ENCODE measurements at regions not wholly inside any gene's neighbourhood (a gene's known extent, or its start where the extent isn't known, plus 50 kb on each side); places are given as distances from the start of the nearest gene placed in this dataset.

DNA sequence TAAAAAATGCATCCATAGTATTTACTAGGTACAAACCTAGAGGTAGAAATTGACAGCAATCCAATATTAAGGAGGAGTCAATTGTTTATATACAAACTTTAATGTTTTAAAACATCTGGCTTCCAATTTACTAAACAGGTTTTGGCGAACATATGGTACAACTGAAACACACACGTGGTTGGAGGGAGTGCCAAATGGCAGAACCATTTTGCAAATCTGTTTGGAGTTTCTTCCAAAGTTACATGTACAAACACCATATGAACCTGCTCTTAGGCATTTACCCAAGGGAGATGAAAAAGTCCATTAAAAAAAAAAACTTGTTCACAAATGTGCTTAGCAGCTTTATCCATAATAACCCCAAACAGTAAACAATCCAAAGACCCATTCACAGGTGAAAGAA lies 159.8 kb upstream of the MYOCD start:
- POLR2A ChIA-PET: no interaction called here
- Histone ChIP-seq H3K4me3 (ENCODE audit: control insufficient read depth in 1 of 7, extremely low read depth in 1 of 7, insufficient read depth in 4 of 7, low read depth in 2 of 7, low read length in 6 of 7) (no peak overlapping the region), H3K9me3 (ENCODE audit: control extremely low read depth in 1 of 5, control insufficient read depth in 4 of 5, insufficient read depth in 2 of 5, low read depth in 1 of 5, low read length in 4 of 5) (no peaks in the 10 kb centered on the region), H3K27ac (ENCODE audit: insufficient read depth in 1 of 2, low read depth in 1 of 2, low read length in 2 of 2, poor library complexity in 1 of 2, severe bottlenecking in 2 of 2) (no peak overlapping the region), H3K27me3 (replicated peaks in 2 of 5; ENCODE audit: control insufficient read depth in 4 of 5, insufficient read depth in 5 of 5, low read length in 4 of 5) (no peaks in the 10 kb centered on the region), H3K36me3 (ENCODE audit: control insufficient read depth in 4 of 4, insufficient read depth in 4 of 4, low read length in 3 of 4) (no peaks in the 10 kb centered on the region), H3K4me1 (ENCODE audit: control extremely low read depth in 1 of 4, control insufficient read depth in 4 of 4, insufficient read depth in 4 of 4, low read length in 3 of 4) (no peaks in the 10 kb centered on the region)
- CTCF ChIA-PET: no interaction called here
- whole genome bisulfite sequencing (ENCODE audit: insufficient coverage): 40% methylated on average over 1 of the region's 2 CpGs
- no peak for DNase-seq

DNA sequence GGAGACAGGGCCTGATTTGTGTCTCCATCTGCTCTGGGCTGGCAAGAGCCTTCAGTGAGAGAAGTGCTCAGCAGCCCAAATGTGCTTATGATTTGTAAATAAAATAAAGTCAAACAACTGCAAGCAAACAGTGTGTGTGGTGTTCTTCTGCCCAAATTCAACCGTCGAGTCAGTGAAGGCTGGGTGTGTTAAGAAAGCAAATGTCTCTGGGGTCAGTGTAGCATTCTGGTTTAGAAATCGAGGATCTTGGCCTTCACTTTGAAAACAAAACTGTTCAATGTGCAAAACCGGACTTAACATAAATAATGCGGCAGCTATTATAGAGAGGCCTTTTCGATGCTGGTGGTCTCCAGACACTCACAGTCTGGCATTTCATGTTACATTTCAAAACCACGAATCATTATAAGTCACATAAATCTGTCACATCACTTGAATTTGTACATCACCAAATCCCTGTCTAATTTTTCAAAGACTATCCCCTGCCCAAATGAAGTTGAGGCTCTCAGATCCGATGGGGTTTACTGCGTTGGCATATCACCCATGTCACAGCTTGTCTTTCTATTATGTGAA lies 158.6 kb upstream of the MYOCD start:
- POLR2A ChIA-PET: no interaction called here

DNA sequence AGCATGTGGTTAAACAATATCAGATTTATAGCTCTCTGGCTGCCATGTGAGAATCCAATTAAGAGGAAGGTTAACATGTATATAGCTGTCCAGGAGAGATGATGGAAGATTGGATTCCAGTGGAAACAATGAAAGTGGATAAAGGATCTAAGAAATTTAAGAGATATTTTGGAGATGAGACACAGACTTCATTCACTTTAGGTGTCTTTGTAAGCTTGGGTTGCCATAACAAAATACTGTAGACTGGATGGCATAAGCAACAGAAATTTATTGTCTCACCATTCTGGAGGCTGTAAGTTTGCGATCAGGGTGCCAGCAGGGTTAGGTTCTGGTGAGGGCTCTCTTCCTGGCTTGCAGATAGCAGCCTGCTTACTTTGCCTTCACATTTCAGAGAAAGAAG lies 155.9 kb upstream of the MYOCD start:
- Histone ChIP-seq H3K4me1 (ENCODE audit: control extremely low read depth in 1 of 4, control insufficient read depth in 4 of 4, insufficient read depth in 4 of 4, low read length in 3 of 4) (no peaks in the 10 kb centered on the region), H3K9me3 (ENCODE audit: control extremely low read depth in 1 of 5, control insufficient read depth in 4 of 5, insufficient read depth in 2 of 5, low read depth in 1 of 5, low read length in 4 of 5) (peaks cover 0 to 2% (median 0%) of the 10 kb centered on the region in 5 experiments), H3K36me3 (ENCODE audit: control insufficient read depth in 4 of 4, insufficient read depth in 4 of 4, low read length in 3 of 4) (no peaks in the 10 kb centered on the region), H3K27ac (ENCODE audit: insufficient read depth in 1 of 2, low read depth in 1 of 2, low read length in 2 of 2, poor library complexity in 1 of 2, severe bottlenecking in 2 of 2) (no peak overlapping the region), H3K27me3 (replicated peaks in 2 of 5; ENCODE audit: control insufficient read depth in 4 of 5, insufficient read depth in 5 of 5, low read length in 4 of 5) (no peaks in the 10 kb centered on the region), H3K4me3 (ENCODE audit: control insufficient read depth in 1 of 7, extremely low read depth in 1 of 7, insufficient read depth in 4 of 7, low read depth in 2 of 7, low read length in 6 of 7) (no peak overlapping the region)
- 100% methylated on average over 1 of the region's 1 CpG for WGBS (ENCODE audit: insufficient coverage)
- ChIA-PET POLR2A (no interaction called here), CTCF (no interaction called here)
- no peak for DNase-seq

More for the DNA sequence above, 158.6 kb upstream of the MYOCD start:
- CTCF ChIA-PET: no interaction called here
- Histone ChIP-seq H3K27ac (ENCODE audit: insufficient read depth in 1 of 2, low read depth in 1 of 2, low read length in 2 of 2, poor library complexity in 1 of 2, severe bottlenecking in 2 of 2) (no peak overlapping the region), H3K4me3 (ENCODE audit: control insufficient read depth in 1 of 7, extremely low read depth in 1 of 7, insufficient read depth in 4 of 7, low read depth in 2 of 7, low read length in 6 of 7) (no peak overlapping the region), H3K4me1 (ENCODE audit: control extremely low read depth in 1 of 4, control insufficient read depth in 4 of 4, insufficient read depth in 4 of 4, low read length in 3 of 4) (no peaks in the 10 kb centered on the region), H3K27me3 (replicated peaks in 2 of 5; ENCODE audit: control insufficient read depth in 4 of 5, insufficient read depth in 5 of 5, low read length in 4 of 5) (no peaks in the 10 kb centered on the region), H3K36me3 (ENCODE audit: control insufficient read depth in 4 of 4, insufficient read depth in 4 of 4, low read length in 3 of 4) (no peaks in the 10 kb centered on the region), H3K9me3 (ENCODE audit: control extremely low read depth in 1 of 5, control insufficient read depth in 4 of 5, insufficient read depth in 2 of 5, low read depth in 1 of 5, low read length in 4 of 5) (peaks cover 0 to under 1% (median 0%) of the 10 kb centered on the region in 5 experiments)
- DNase-seq: no peak
- WGBS (ENCODE audit: insufficient coverage): 93% methylated on average over 7 of the region's 9 CpGs

DNA sequence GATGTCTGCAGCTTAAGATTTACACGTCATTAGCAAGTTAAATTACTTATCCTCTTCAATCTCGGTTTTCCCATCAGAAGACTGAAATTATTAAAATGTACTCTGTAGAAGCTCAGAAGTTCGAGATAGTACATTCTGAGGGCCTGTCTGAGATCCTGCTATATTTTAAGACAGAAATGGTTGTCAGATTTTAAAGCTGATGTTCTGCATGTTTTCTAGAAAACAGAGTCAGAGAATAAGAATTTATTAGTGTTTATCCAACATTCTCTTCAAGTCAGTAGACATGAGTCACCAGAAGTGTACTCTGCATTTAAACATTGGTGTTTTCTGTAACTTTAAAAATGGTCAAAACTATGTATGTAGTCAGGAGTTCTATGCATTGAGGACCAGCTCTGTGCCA lies 155.2 kb upstream of the MYOCD start:
- DNase-seq: no peak
- POLR2A ChIA-PET: no interaction called here
- Histone ChIP-seq H3K27ac (ENCODE audit: insufficient read depth in 1 of 2, low read depth in 1 of 2, low read length in 2 of 2, poor library complexity in 1 of 2, severe bottlenecking in 2 of 2) (no peak overlapping the region), H3K36me3 (ENCODE audit: control insufficient read depth in 4 of 4, insufficient read depth in 4 of 4, low read length in 3 of 4) (no peaks in the 10 kb centered on the region), H3K4me1 (ENCODE audit: control extremely low read depth in 1 of 4, control insufficient read depth in 4 of 4, insufficient read depth in 4 of 4, low read length in 3 of 4) (no peaks in the 10 kb centered on the region), H3K9me3 (ENCODE audit: control extremely low read depth in 1 of 5, control insufficient read depth in 4 of 5, insufficient read depth in 2 of 5, low read depth in 1 of 5, low read length in 4 of 5) (peaks cover 0 to 2% (median 0%) of the 10 kb centered on the region in 5 experiments), H3K4me3 (ENCODE audit: control insufficient read depth in 1 of 7, extremely low read depth in 1 of 7, insufficient read depth in 4 of 7, low read depth in 2 of 7, low read length in 6 of 7) (no peak overlapping the region), H3K27me3 (replicated peaks in 2 of 5; ENCODE audit: control insufficient read depth in 4 of 5, insufficient read depth in 5 of 5, low read length in 4 of 5) (no peaks in the 10 kb centered on the region)
- WGBS (ENCODE audit: insufficient coverage): 86% methylated on average over 1 of the region's 3 CpGs
- CTCF ChIA-PET: no interaction called here

DNA sequence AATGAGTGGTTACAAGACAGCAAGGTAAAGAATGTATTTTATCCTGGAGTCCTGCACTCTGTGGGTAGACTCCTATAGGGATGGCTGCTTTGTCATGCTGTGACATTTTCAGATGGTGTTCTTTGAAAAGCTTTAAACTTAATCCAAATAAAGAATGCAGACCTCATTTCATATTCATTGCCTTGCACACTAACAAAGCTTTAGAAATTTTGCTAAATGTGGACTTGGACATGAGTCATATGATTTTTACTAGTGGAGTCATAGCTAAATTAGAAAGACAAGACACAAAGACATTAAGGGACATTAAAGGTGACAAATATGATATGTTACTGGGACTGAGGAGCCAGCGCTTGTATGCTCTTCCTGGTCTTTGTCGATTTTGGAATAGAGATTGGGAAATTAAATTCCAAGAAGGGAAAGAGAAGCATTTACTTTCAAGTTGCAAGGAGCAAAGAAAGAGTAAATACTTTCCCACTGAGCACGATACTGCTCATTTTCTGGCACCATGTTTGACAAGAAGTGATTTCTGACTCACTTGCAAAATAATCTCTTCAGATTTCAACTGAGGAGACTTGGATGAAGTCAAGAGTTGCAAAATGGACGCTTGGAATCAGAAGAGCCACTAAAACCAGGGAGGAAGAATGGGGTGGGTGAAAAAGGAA lies 152.9 kb upstream of the MYOCD start:
- no peak for DNase-seq
- no peak overlapping the region for H3K27ac ChIP-seq (ENCODE audit: insufficient read depth in 1 of 2, low read depth in 1 of 2, low read length in 2 of 2, poor library complexity in 1 of 2, severe bottlenecking in 2 of 2)
- no peak overlapping the region for H3K4me3 ChIP-seq (ENCODE audit: control insufficient read depth in 1 of 7, extremely low read depth in 1 of 7, insufficient read depth in 4 of 7, low read depth in 2 of 7, low read length in 6 of 7)
- H3K27me3 ChIP-seq (replicated peaks in 2 of 5; ENCODE audit: control insufficient read depth in 4 of 5, insufficient read depth in 5 of 5, low read length in 4 of 5): no peaks in the 10 kb centered on the region
- POLR2A ChIA-PET: no interaction called here
- CTCF ChIA-PET: no interaction called here
- H3K9me3 ChIP-seq (ENCODE audit: control extremely low read depth in 1 of 5, control insufficient read depth in 4 of 5, insufficient read depth in 2 of 5, low read depth in 1 of 5, low read length in 4 of 5): peaks cover 0 to 2% (median 0%) of the 10 kb centered on the region in 5 experiments
- H3K4me1 ChIP-seq (ENCODE audit: control extremely low read depth in 1 of 4, control insufficient read depth in 4 of 4, insufficient read depth in 4 of 4, low read length in 3 of 4): no peaks in the 10 kb centered on the region
- 97% methylated on average over 4 of the region's 4 CpGs for WGBS (ENCODE audit: insufficient coverage)
- H3K36me3 ChIP-seq (ENCODE audit: control insufficient read depth in 4 of 4, insufficient read depth in 4 of 4, low read length in 3 of 4): no peaks in the 10 kb centered on the region

DNA sequence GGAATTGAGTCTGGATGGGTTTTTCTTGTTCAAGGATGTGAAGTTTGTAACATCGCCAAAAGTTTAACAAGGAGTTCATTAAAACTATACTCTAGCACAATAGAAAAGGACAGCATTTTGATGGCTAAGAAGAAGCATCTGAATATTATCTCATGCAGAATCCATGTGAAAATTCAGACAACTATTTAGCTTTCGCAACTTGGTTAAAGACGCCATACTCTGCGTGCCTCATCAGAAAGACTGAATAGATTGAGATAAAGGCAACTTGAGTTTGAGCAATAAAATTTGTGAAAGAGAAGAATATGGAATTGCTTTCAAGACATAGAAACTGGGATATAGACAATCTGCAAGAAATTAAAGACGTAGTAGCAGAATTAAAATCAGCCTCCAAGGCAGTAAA lies 151.1 kb upstream of the MYOCD start:
- POLR2A ChIA-PET: no interaction called here
- no peaks in the 10 kb centered on the region for H3K36me3 ChIP-seq (ENCODE audit: control insufficient read depth in 4 of 4, insufficient read depth in 4 of 4, low read length in 3 of 4)
- DNase-seq: no peak
- CTCF ChIA-PET: no interaction called here
- no peaks in the 10 kb centered on the region for H3K4me1 ChIP-seq (ENCODE audit: control extremely low read depth in 1 of 4, control insufficient read depth in 4 of 4, insufficient read depth in 4 of 4, low read length in 3 of 4)
- WGBS (ENCODE audit: insufficient coverage): 93% methylated on average over 4 of the region's 5 CpGs
- H3K27ac ChIP-seq (ENCODE audit: insufficient read depth in 1 of 2, low read depth in 1 of 2, low read length in 2 of 2, poor library complexity in 1 of 2, severe bottlenecking in 2 of 2): no peak overlapping the region
- H3K9me3 ChIP-seq (ENCODE audit: control extremely low read depth in 1 of 5, control insufficient read depth in 4 of 5, insufficient read depth in 2 of 5, low read depth in 1 of 5, low read length in 4 of 5): peaks cover 0 to 2% (median 0%) of the 10 kb centered on the region in 5 experiments
- no peak overlapping the region for H3K4me3 ChIP-seq (ENCODE audit: control insufficient read depth in 1 of 7, extremely low read depth in 1 of 7, insufficient read depth in 4 of 7, low read depth in 2 of 7, low read length in 6 of 7)
- H3K27me3 ChIP-seq (replicated peaks in 2 of 5; ENCODE audit: control insufficient read depth in 4 of 5, insufficient read depth in 5 of 5, low read length in 4 of 5): no peaks in the 10 kb centered on the region

DNA sequence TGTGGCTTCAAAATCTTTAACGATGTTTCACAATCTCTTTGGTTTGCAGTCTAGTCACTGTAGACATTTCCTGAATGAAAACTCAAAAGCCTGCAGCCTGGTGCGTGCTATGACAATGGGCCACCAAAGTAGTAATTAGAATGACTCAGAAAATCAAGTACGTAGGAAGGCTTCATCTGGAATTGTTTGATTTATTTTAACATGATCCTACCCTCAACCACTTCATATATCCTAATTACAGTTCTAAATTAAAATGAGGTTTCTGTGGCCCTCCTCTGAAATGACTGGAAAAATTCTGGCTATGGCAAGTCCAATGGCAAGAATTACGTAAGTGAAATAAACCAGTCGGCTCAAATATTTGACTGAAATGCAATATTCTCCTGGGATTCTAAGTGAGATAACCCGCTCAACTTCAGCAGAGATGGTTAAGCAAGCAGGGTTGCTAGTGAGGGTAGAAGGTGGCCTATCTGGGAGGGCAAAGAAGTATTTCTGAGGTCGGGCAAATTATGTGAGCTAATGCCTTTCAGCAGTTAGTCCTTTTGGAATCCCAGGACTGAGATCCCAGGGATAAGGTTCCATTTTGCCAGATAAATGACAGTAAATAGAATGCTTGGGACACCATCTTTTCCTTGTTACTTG lies 145.6 kb upstream of the MYOCD start:
- WGBS (ENCODE audit: insufficient coverage): 99% methylated on average over 6 of the region's 7 CpGs
- Histone ChIP-seq H3K27ac (ENCODE audit: insufficient read depth in 1 of 2, low read depth in 1 of 2, low read length in 2 of 2, poor library complexity in 1 of 2, severe bottlenecking in 2 of 2) (no peak overlapping the region), H3K36me3 (ENCODE audit: control insufficient read depth in 4 of 4, insufficient read depth in 4 of 4, low read length in 3 of 4) (no peaks in the 10 kb centered on the region), H3K4me3 (ENCODE audit: control insufficient read depth in 1 of 7, extremely low read depth in 1 of 7, insufficient read depth in 4 of 7, low read depth in 2 of 7, low read length in 6 of 7) (no peak overlapping the region), H3K27me3 (replicated peaks in 2 of 5; ENCODE audit: control insufficient read depth in 4 of 5, insufficient read depth in 5 of 5, low read length in 4 of 5) (no peaks in the 10 kb centered on the region), H3K4me1 (ENCODE audit: control extremely low read depth in 1 of 4, control insufficient read depth in 4 of 4, insufficient read depth in 4 of 4, low read length in 3 of 4) (no peaks in the 10 kb centered on the region), H3K9me3 (ENCODE audit: control extremely low read depth in 1 of 5, control insufficient read depth in 4 of 5, insufficient read depth in 2 of 5, low read depth in 1 of 5, low read length in 4 of 5) (no peaks in the 10 kb centered on the region)
- no peak for DNase-seq
- ChIA-PET POLR2A (no interaction called here), CTCF (no interaction called here)
